ENCODE measurements at regions not wholly inside any gene's neighbourhood (a gene's known extent, or its start where the extent isn't known, plus 50 kb on each side); places are given as distances from the start of the nearest gene placed in this dataset.

- no peak for DNase-seq
Observed at GRCh38 chr14:55734731-55735130, 154.7 kb downstream of the KTN1 start.

DNA sequence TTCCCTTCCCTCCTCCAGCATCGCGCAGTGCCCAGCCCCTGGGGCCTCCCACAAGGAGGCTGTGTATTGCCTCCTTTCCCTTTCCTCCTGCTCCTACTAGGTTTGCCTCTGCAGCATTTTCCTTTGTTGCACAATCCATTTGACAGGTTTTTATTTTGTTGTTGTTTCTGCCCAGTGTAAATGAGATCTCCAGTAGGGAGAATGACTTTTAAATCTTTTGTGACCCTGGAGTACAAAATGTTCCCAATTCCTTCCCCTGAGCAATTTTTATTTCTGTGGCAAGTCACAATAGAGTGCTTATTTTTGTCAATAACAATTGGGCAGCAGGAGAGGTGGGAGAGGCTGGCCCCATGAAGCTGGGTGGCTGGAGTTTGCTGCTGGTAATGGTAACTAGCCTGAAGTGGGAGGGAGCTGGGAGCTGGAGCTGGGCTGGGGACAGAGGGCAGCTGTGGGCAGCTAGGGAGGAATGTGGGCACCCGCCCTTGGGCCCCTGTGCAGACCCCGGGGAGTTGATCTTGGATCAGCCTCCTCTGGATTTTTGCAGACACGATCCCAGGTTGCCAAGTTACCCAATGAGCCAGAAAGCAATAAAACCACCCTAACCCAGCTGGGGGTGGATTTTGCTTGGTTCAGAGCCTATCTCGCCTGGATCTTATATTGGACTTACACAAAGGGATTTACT is 160.1 kb downstream of the KTN1 start:
- DNase-seq, result no peak

- no peak for DNase-seq
Observed at GRCh38 chr14:55740649-55740989, 160.6 kb downstream of the KTN1 start.

GRCh38 chr14:55741240-55741639 is 161.2 kb downstream of the KTN1 start:
- no peak for DNase-seq

GRCh38 chr14:55743551-55743950 is 163.5 kb downstream of the KTN1 start:
- no peak for DNase-seq

DNA sequence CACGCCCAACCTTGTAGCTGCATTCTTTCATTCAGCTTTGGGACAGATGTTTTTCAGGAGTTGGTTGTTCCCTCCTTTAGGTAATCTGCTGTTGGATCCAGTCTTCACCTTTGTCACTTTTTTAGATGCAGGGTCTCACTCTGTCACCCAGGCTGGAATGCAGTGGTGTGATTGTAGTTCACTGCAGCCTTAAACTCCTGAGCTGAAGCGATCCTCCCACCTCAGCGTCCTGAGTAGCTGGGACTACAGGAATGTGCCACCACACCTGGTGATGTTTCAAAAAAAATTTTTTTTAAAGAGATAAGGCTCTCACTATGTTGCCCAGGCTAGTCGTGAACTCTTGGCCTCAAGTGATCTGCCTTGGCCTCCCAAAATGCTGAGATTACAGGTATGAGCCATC is 164.3 kb downstream of the KTN1 start:
- DNase-seq, result no peak

DNA sequence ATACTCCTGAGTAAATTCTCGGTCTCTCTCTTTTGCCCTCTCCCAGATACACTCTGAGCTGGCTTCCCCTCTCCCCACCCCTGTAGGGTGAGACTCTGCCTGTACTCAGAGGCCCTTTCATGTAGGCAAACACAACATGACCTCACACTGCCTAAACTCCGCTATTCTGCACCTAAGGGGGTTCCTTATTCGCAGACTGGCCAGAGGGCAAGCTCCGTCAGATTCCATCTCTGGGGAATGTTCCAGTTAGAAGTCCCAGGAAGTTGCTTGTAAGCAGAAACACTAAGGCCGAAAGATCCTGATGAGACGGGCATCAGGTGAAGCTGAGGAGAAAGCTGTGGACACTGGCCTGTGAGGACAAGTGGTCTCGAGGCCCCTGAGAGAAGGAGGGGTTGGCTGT is 165.9 kb downstream of the KTN1 start:
- no peak for DNase-seq

- DNase-seq, result no peak
Observed at GRCh38 chr14:55746558-55746957, 166.6 kb downstream of the KTN1 start.

- DNase-seq, result no peak
Observed at GRCh38 chr14:55747186-55747585, 167.2 kb downstream of the KTN1 start.

- no peak for DNase-seq
Observed at GRCh38 chr14:55749201-55749812, 169.3 kb downstream of the KTN1 start.

DNA sequence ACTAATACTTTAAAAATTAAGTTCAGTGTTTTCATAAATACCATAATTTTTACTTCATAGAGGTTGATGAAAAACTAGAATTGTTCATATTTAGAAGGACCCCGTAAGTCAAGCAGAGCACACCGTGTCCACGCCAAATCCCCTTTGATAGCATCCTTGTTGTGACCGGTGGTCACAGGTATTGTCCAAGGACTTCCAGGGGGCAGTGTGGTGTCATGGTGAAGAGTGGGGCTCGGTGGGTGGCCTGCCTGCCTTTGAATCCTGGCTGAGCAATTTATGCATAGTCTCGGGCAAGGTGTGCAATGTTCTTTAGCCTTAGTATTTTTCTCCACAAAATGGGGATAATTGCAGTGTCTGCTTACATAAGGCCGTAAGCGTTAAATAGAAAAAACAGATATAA is 169.9 kb downstream of the KTN1 start:
- no peak for DNase-seq

DNA sequence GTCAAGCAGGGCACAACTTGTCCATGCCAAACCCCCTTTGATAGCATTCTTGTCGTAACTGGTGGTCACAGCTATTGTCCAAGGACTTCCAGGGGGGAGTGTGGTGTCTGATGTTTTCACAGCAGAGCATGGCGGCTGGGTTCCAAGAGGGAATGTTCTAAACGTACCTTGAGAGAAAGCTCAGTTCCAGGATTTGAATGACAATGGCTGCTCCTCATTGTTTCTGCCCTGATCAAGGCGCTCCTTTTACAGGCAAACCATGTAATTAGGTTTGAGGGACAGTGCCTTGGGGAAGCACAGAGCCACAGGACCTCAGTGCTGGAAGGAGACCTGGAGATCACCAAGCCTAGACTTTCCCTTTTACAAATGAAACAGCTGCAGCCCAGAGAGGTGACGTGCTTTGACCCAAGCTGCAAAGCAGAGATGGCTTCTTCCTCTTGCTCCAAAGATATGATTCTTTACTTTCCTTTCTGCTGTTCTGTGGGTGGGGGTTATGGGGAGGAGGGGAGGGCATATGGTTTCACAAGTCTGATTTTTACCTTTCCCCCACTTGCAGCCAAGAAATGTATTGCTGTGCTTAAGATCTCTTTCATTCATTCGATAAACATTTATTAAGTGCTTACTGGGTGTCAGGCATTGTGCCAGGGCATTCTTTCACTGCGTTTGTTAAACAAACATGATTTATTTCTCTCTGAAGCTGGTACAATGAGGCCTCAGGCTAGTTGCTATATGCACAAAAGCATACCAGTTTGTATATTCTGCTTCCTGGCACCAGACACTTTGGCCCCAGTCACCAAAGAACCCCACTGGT is 172.8 kb downstream of the KTN1 start:
- no peak for DNase-seq

GRCh38 chr14:55754471-55754870 is 174.5 kb downstream of the KTN1 start:
- DNase-seq, result no peak

DNA sequence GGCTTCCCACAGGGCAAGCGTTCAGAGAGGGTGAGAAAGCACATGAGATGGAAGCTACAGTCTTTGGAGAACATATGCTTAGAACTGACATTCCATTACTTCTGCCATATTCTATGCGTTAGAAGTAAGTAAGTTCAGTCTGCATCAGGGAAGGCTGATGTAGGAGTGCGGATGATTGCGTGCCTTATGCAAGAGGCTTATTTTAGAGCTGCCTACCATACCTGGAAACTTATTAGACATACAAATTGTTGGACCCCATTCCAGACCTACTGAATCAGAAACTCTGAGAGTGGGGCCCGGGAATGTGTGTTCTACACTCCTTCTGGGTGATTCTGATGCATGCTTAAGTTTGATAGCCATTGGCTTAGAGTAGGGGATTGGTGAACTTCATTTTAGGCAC is 174.9 kb downstream of the KTN1 start:
- DNase-seq, result no peak

- no peak for DNase-seq
Observed at GRCh38 chr14:55756078-55756477, 176.1 kb downstream of the KTN1 start.

- no peak for DNase-seq
Observed at GRCh38 chr14:55756557-55756956, 176.6 kb downstream of the KTN1 start.

- no peak for DNase-seq
Observed at GRCh38 chr14:55758796-55759195, 178.8 kb downstream of the KTN1 start.

DNA sequence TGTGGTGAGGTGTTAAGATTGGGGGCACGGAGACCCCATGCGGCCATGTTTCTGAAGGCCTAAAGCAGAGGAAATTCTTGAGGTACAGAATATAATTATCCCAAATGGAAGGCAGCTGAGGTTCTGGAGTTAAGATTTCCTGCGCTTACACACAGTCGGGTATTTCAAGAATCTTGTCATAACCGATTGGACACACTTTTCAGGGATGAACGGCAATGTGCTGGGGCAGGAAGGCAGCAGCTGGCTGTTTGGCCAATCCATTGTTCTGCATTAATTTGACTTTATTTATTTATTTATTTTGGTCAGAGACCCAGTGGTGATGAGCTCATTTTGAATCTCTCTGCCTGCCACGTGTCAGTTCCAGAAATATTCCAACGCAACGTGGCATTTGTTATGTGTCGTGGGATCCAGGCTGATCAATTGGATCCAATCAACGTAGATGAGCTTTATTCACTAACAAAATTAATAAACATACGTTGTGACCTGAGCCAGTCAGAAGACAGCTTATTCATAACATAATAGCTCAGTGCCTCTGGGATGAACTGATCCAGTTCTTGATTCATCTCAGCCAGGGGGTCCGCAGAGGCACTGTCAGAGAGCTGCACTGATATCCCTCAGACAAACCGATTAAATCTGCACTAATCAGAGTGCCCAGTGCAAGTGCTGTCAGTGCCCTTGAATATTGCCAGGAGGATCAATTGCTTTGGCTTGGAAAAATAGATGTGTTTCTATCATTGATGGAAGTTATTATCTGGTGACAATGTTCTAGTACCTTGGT is 181.0 kb downstream of the KTN1 start:
- no peak for DNase-seq

GRCh38 chr14:55761651-55762050 is 181.6 kb downstream of the KTN1 start:
- no peak for DNase-seq

GRCh38 chr14:55762595-55763232 is 182.7 kb downstream of the KTN1 start:
- DNase-seq, result no peak

DNA sequence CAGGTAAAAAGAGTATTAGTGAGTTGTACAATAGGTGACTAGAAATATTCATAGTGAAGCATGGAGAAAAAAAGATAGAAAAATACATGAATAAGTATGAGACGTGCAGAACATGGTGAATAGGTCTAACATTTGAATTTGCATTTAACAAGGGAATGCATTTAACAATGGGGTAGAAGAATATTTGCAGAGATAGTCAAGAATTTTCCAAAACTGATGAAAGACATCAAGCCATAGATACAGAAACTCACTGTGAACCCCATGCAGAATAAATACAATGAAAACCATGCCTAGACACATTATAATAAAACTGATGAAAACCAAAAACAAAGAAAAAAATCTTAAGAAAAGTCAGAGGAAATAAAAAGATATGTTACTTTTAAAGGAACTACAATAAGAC is 184.8 kb downstream of the KTN1 start:
- DNase-seq, result no peak

DNA sequence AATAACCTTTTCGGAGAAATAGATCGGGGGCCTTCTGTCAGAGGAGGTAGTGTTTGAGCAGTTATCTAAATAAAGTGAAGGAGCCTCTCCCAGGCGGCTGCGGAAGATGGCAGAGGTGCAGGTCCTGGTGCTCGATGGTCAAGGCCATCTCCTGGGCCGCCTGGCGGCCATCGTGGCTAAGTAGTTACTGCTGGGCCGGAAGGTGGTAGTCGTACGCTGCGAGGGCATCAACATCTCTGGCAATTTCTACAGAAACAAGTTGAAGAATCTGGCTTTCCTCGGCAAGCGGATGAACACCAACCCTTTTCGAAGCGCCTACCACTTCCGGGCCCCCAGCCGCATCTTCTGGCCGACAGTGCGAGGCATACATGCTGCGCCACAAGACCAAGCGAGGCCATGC is 186.1 kb downstream of the KTN1 start:
- DNase-seq, result no peak

GRCh38 chr14:55767286-55767685 is 187.3 kb downstream of the KTN1 start:
- no peak for DNase-seq
